ENCODE measurements at regions not wholly inside any gene's neighbourhood (a gene's known extent, or its start where the extent isn't known, plus 50 kb on each side); places are given as distances from the start of the nearest gene placed in this dataset.

DNA sequence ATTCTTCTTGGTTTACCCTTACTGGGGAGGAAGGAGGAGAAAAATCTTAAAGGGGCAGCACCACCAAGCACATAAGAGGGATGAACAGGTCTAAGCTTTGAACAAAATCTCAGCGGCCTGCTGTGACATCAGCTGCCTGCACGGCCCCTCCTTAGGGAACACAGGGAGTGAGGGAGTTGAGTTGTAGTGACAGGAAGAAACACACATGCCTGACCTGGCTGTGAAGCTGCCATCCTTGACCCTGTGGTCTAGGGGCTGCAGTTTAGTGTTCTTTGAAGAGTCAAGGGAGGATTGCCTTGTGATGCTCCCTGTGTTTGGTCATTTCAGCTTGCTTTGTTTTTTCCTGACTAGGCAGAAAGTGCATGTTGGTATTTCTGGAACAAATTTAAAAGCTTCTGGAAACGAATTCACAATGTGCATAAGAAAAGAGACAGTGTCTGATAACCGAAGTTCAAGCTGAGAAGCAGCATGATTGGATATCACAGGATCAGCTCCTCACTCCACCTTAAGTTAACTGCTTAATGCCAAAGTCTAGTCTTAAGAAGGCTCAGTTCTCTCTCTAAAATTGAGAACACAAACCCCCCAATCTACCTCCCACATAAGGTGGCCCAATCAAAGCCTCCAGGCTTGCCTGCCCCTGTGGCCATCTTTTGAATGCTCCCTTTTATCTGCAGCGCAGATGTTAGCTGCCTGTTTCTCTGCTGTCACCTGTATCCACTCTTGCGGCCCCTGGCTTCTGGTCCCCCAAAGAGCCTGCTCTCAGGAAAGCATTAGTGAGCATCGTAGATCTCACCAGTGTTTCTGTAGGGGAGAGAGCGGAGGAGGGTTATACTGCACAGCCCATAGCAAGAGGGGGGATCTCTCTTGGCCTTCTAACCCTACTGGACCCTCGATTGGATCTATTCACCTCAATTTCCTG is 82.2 kb downstream of the SCN11A start:
- Histone ChIP-seq H3K27me3 (no peaks in the 10 kb centered on the region), H3K9me3 (no peaks in the 10 kb centered on the region), H3K36me3 (no peaks in the 10 kb centered on the region), H3K4me3 (no peak overlapping the region), H3K4me1 (no peaks in the 10 kb centered on the region), H3K27ac (no peak overlapping the region)
- no peak for TF ChIP-seq CTCF (IDR thresholded peaks at IDR 0.05)
- intact Hi-C loops (cut with DNase I): no loop called here
- no peak for DNase-seq (ENCODE audit: low spot score in 2 of 2)

DNA sequence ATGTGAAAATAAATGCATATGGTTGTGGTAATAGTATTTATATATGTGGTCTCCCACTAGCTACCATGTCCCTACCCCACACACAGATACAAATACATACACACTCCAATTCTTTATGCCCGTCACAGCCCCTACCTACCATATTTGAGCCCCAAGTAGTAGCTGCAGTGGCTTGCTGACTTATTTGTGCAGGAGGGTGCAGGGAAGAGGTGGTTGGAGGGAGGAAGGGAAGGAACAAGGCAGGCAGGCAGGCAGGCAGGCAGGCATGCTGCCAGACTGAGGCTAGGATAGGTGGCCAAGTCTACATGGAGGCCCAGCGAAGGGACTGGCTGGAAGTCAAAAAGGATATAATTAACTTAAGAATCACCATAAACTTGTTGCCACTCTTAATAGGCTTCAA is 82.9 kb downstream of the SCN11A start:
- no peak for DNase-seq (ENCODE audit: low spot score in 2 of 2)
- intact Hi-C loops (cut with DNase I): no loop called here
- no peaks in the 10 kb centered on the region for H3K27me3 ChIP-seq
- H3K36me3 ChIP-seq: no peaks in the 10 kb centered on the region
- no peaks in the 10 kb centered on the region for H3K9me3 ChIP-seq
- no peaks in the 10 kb centered on the region for H3K4me1 ChIP-seq
- no peak overlapping the region for H3K27ac ChIP-seq
- no peak overlapping the region for H3K4me3 ChIP-seq
- TF ChIP-seq CTCF (IDR thresholded peaks at IDR 0.05): no peak

GRCh38 chr3:38968403-38968802 is 83.3 kb downstream of the SCN11A start:
- no peaks in the 10 kb centered on the region for H3K9me3 ChIP-seq
- intact Hi-C loops (cut with DNase I): no loop called here
- no peaks in the 10 kb centered on the region for H3K4me1 ChIP-seq
- no peak for DNase-seq (ENCODE audit: low spot score in 2 of 2)
- H3K27me3 ChIP-seq: no peaks in the 10 kb centered on the region
- TF ChIP-seq CTCF (IDR thresholded peaks at IDR 0.05): no peak
- H3K4me3 ChIP-seq: no peak overlapping the region
- H3K27ac ChIP-seq: no peak overlapping the region
- no peaks in the 10 kb centered on the region for H3K36me3 ChIP-seq

DNA sequence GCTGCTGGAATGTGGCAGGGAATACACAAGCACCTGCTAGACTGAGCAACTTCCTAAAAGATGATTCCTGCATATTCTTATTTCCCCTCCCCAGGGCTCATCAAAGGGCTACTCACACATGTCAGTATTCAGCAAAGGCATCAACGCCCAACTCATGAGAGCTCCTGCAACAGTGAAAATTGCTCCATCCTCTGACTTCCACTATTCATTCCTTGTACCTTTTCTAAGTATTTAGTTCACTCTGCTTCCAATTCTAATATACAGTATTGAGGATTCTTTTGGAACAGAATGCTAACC is 84.1 kb downstream of the SCN11A start:
- no peak for DNase-seq (ENCODE audit: low spot score in 2 of 2)
- no peaks in the 10 kb centered on the region for H3K36me3 ChIP-seq
- intact Hi-C loops (cut with DNase I): no loop called here
- TF ChIP-seq CTCF (IDR thresholded peaks at IDR 0.05): no peak
- no peak overlapping the region for H3K27ac ChIP-seq
- H3K27me3 ChIP-seq: no peaks in the 10 kb centered on the region
- H3K9me3 ChIP-seq: no peaks in the 10 kb centered on the region
- no peaks in the 10 kb centered on the region for H3K4me1 ChIP-seq
- no peak overlapping the region for H3K4me3 ChIP-seq

GRCh38 chr3:38966811-38967692 is 84.7 kb downstream of the SCN11A start:
- DNase-seq (ENCODE audit: low spot score in 2 of 2): no peak
- TF ChIP-seq CTCF (IDR thresholded peaks at IDR 0.05): no peak

More at GRCh38 chr3:38966811-38967692, 84.7 kb downstream of the SCN11A start:
- no peaks in the 10 kb centered on the region for H3K36me3 ChIP-seq
- intact Hi-C loops (cut with DNase I): no loop called here
- no peaks in the 10 kb centered on the region for H3K27me3 ChIP-seq
- no peak overlapping the region for H3K4me3 ChIP-seq
- H3K27ac ChIP-seq: no peak overlapping the region
- H3K4me1 ChIP-seq: no peaks in the 10 kb centered on the region
- no peaks in the 10 kb centered on the region for H3K9me3 ChIP-seq
